ENCODE measurements at regions not wholly inside any gene's neighbourhood (a gene's known extent, or its start where the extent isn't known, plus 50 kb on each side); places are given as distances from the start of the nearest gene placed in this dataset.

DNA sequence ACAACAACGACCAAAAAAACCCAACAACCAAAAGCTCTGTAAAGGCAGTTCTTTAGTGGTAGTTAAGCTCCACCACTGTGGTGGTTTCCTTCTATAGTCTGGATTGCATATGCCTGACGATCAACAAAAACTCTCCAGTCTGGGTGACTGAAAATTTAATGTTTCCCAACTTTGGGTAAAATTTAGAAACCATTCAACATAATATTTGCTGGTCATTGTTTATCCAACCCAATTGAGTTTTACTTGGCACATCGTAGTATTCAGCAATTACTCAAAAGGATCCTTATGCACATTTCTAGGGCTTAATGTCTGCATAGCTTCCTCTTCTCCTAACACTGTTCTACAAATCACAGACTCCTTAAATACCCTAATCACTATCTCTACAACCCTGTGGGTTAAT, 1080.2 kb upstream of the NRXN1 start:
- TF ChIP-seq, protein P1, sequence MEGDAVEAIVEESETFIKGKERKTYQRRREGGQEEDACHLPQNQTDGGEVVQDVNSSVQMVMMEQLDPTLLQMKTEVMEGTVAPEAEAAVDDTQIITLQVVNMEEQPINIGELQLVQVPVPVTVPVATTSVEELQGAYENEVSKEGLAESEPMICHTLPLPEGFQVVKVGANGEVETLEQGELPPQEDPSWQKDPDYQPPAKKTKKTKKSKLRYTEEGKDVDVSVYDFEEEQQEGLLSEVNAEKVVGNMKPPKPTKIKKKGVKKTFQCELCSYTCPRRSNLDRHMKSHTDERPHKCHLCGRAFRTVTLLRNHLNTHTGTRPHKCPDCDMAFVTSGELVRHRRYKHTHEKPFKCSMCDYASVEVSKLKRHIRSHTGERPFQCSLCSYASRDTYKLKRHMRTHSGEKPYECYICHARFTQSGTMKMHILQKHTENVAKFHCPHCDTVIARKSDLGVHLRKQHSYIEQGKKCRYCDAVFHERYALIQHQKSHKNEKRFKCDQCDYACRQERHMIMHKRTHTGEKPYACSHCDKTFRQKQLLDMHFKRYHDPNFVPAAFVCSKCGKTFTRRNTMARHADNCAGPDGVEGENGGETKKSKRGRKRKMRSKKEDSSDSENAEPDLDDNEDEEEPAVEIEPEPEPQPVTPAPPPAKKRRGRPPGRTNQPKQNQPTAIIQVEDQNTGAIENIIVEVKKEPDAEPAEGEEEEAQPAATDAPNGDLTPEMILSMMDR (IDR thresholded peaks at IDR 0.05; ENCODE audit: insufficient read depth, low read length, poor library complexity, severe bottlenecking), result no peak
- no peak for TF ChIP-seq EZH2phosphoT487 (conservative IDR thresholded peaks at IDR 0.05; ENCODE audit: low read length)

All from SU-DHL-6 (cell line).